Omental fat pad (tissue), 3 donors: ENCODE measurements at regions not wholly inside any gene's neighbourhood (a gene's known extent, or its start where the extent isn't known, plus 50 kb on each side); places are given as distances from the start of the nearest gene placed in this dataset. TPM values are rescaled to one million over a fixed set of nuclear protein-coding genes. Genes with fewer than 3 reads are reported as not detected.
"Not testable (repeated sequence)": the region's sequence is repeated elsewhere in the genome, so short reads cannot be mapped to it uniquely, and the experiment has no call there.

Source experiments
- ATAC-seq: fragments of 150-250 bp; one replicate; pipeline ENCODE4 v1.9.1; 2016; ENCODE audit warnings: mild to moderate bottlenecking, moderate library complexity; ENCODE audit not compliant: low FRiP score
- DNase-seq: peaks from one replicate; pipeline ENCODE4 v3.0.0-alpha.2; 2019; ENCODE audit warnings: low spot score
- small RNA-seq: library from RNA; depleted of rRNA; stranded (forward); fragments of <200 nt; gene quantifications from one replicate; pipeline ENCODE3, GENCODE V24; 2016
- TF ChIP-seq, protein P1 (sequence below), 3 donors: fragments of 450-650 bp; IDR thresholded peaks; one replicate each; pipeline ENCODE4 v1.5.1; 2016 to 2017; ENCODE audit warnings: antibody characterized with exemption in 3 of 3, mild to moderate bottlenecking in 3 of 3, moderate library complexity in 2 of 3

DNA sequence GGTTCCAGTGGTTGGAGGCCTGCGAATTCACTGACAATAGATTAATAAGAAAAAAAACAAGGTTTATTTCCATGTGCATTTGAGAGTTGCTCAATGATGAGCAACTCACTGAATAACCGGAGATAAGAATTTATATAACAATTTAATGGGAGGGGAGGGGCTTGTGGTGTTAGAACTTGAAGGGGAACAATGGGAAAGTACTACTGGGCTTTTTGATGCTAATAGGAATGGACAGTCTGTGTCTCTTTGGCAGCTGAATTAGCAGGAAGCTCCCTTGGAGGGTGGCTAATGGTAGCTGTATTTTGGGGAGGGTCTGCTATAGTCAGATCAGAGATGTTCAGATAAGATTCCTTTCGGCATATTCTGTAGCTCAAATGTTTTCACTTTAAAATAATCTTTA lies 62.4 kb upstream of the GMDS start:
- TF ChIP-seq, protein P1, sequence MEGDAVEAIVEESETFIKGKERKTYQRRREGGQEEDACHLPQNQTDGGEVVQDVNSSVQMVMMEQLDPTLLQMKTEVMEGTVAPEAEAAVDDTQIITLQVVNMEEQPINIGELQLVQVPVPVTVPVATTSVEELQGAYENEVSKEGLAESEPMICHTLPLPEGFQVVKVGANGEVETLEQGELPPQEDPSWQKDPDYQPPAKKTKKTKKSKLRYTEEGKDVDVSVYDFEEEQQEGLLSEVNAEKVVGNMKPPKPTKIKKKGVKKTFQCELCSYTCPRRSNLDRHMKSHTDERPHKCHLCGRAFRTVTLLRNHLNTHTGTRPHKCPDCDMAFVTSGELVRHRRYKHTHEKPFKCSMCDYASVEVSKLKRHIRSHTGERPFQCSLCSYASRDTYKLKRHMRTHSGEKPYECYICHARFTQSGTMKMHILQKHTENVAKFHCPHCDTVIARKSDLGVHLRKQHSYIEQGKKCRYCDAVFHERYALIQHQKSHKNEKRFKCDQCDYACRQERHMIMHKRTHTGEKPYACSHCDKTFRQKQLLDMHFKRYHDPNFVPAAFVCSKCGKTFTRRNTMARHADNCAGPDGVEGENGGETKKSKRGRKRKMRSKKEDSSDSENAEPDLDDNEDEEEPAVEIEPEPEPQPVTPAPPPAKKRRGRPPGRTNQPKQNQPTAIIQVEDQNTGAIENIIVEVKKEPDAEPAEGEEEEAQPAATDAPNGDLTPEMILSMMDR (IDR thresholded peaks at IDR 0.05): no peak
- no peak for ATAC-seq
- no peak for DNase-seq

DNA sequence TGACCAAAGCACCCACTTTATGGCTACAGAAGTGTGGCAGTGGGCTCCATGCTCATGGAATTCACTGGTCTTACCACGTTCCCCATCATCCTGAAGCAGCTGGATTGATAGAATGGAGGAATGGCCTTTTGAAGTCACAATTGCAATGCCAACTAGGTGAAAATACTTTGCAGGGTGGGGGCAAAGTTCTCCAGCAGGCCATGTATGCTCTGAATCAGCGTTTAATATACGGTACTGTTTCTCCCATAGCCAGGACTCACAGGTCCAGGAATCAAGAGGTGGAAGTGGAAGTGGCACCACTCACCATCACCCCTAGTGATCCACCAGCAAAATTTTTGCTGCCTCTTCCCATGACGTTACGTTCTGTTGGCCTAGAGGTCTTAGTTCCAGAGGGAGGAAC lies 60.5 kb upstream of the GMDS start:
- ATAC-seq (no peak), DNase-seq (no peak)
- TF ChIP-seq, protein P1 (IDR thresholded peaks at IDR 0.05): no peak

DNA sequence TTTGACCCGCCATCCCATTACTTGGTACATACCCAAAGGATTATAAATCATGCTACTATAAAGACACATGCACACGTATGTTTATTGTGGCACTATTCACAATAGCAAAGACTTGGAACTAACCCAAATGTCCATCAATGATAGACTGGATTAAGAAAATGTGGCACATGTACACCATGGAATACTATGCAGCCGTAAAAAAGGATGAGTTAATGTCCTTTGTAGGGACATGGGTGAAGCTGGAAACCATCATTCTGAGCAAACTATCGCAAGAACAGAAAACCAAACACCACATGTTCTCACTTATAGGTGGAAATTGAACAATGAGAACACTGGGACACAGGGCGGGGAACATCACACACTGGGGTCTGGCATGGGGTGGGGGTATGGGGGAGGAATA lies 57.1 kb upstream of the GMDS start:
- not testable (repeated sequence) for ATAC-seq

DNA sequence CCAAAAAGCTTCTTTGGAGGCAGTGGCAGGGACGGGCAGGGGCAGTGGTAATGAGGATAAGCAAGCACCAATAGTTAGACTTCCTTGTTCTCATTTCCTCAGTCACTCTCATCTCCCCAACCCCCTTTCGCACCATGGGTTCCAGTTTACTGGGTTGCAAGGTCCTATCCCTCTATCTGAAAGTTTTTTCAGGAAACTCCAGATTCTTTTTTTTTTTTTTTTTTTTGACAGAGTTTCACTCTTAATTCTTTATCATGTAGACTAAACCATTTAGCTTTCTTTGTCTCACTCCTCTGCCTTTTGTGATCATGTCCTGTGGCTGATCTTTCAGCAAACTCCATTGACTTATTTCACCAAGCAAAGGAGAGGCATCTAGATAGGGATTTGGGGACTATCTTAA lies 51.4 kb upstream of the GMDS start:
- DNase-seq (no peak), ATAC-seq (no peak)
- TF ChIP-seq, protein P1 (IDR thresholded peaks at IDR 0.05): no peak

More for the DNA sequence above, 57.1 kb upstream of the GMDS start:
- not testable (repeated sequence) for DNase-seq

Small RNA genes lying in the stretch of these regions (small RNA-seq; reads per million reads assigned to genes)
- gene HMGN2P28: not detected
